ENCODE measurements at regions not wholly inside any gene's neighbourhood (a gene's known extent, or its start where the extent isn't known, plus 50 kb on each side); places are given as distances from the start of the nearest gene placed in this dataset.

DNA sequence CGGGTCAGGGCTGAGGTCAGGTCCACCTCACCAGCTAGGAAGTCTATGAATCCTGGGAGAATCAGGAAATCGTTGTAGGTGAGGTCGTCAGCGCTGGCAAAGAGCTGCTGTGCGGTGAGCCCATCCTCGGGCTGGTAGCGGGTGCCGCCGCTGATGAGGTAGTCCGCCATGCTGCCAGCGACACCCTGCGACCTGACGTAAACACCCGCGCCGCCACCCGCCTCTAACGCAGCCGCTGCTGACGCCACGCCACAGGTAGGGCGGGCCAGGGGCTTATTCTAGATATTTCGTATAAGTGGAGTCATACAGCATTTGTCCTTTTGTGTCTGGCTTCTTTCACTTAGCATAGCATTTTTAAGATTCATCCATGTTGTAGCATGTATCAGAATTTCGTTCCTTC lies 220.2 kb upstream of the ATP6AP2 start:
- H3K36me3 Mint-ChIP-seq = no peaks in the 10 kb centered on the region
- DNase-seq (no peak), ATAC-seq (ENCODE audit: low read depth in 2 of 2) (no peak)
- Histone ChIP-seq H3K27me3 (ENCODE audit: control insufficient read depth, insufficient read depth, low read length) (no peaks in the 10 kb centered on the region), H3K9me3 (ENCODE audit: control insufficient read depth in 2 of 2, low read length in 2 of 2) (peaks cover 0 to under 1% of the 10 kb centered on the region in 2 experiments), H3K36me3 (ENCODE audit: control insufficient read depth, insufficient read depth, low read length) (no peaks in the 10 kb centered on the region), H3K4me3 (ENCODE audit: low read depth, low read length) (no peak overlapping the region), H3K27ac (ENCODE audit: insufficient read depth, low read length, poor library complexity, severe bottlenecking) (no peak overlapping the region), H3K4me1 (ENCODE audit: control insufficient read depth, insufficient read depth, low read length, poor library complexity, severe bottlenecking) (no peaks in the 10 kb centered on the region)
- peaks cover 0 to 4% (median 0%) of the 10 kb centered on the region in 4 donors for H3K4me1 Mint-ChIP-seq
- peaks cover 0 to 6% (median 2%) of the 10 kb centered on the region in 7 donors for H3K9me3 Mint-ChIP-seq
- peaks cover 7% of the 10 kb centered on the region for H3K27me3 Mint-ChIP-seq
- no peak overlapping the region for H3K4me3 Mint-ChIP-seq
- no peak overlapping the region for H3K27ac Mint-ChIP-seq

DNA sequence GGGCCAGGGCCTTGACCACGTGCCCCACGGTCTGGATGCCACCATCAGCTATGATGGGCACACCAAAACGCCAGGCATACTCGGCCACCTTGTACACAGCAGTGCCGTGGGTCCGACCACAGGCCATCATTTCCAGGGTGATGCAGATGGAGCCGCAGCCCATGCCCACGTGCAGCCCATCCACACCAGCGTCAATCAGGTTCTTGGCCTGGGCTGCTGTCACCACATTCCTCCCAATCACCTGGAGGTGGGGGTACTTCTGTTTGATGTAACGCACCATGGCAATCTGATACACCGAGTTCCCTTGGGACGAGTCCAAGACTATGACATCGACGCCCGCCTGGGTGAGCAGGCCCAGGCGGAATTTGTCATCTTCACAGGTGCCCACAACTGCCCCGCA lies 221.2 kb upstream of the ATP6AP2 start:
- no peak for ATAC-seq (ENCODE audit: low read depth in 2 of 2)
- Histone ChIP-seq H3K27me3 (ENCODE audit: control insufficient read depth, insufficient read depth, low read length) (no peaks in the 10 kb centered on the region), H3K4me3 (ENCODE audit: low read depth, low read length) (no peak overlapping the region), H3K27ac (ENCODE audit: insufficient read depth, low read length, poor library complexity, severe bottlenecking) (no peak overlapping the region), H3K9me3 (ENCODE audit: control insufficient read depth in 2 of 2, low read length in 2 of 2) (no peaks in the 10 kb centered on the region), H3K4me1 (ENCODE audit: control insufficient read depth, insufficient read depth, low read length, poor library complexity, severe bottlenecking) (no peaks in the 10 kb centered on the region), H3K36me3 (ENCODE audit: control insufficient read depth, insufficient read depth, low read length) (no peaks in the 10 kb centered on the region)
- Mint-ChIP-seq H3K9me3 (peaks cover 0 to 2% (median 0%) of the 10 kb centered on the region in 7 donors), H3K4me3 (no peak overlapping the region), H3K27me3 (no peaks in the 10 kb centered on the region), H3K27ac (no peak overlapping the region), H3K4me1 (peaks cover 0 to 4% (median 0%) of the 10 kb centered on the region in 4 donors), H3K36me3 (no peaks in the 10 kb centered on the region)
- no peak for DNase-seq

DNA sequence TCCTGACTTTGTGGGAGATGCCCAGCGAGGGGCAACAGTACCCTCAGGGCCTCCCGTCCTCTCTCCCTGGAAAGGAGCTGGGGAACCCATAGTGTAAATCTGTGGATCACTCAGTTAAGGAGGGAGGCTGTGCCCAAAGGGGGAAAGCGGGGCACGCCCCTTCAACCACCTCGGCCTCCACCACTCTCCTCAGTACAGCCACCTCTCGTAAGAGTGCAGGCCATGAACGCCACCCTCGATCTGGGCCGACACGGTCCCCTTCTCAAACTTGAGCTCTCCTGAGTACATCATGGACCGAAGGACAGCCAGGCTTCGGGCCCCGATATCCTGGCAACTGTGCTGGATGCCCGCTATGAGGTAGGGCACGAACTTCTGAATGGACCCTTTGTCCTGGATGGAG lies 221.8 kb upstream of the ATP6AP2 start:
- no peak overlapping the region for H3K4me3 Mint-ChIP-seq
- H3K27ac Mint-ChIP-seq = no peak overlapping the region
- H3K9me3 ChIP-seq (ENCODE audit: control insufficient read depth in 2 of 2, low read length in 2 of 2) = no peaks in the 10 kb centered on the region
- no peak for DNase-seq
- H3K36me3 Mint-ChIP-seq = no peaks in the 10 kb centered on the region
- no peaks in the 10 kb centered on the region for H3K27me3 ChIP-seq (ENCODE audit: control insufficient read depth, insufficient read depth, low read length)
- H3K9me3 Mint-ChIP-seq = peaks cover 0 to 2% (median 0%) of the 10 kb centered on the region in 7 donors
- no peaks in the 10 kb centered on the region for H3K36me3 ChIP-seq (ENCODE audit: control insufficient read depth, insufficient read depth, low read length)
- no peaks in the 10 kb centered on the region for H3K4me1 ChIP-seq (ENCODE audit: control insufficient read depth, insufficient read depth, low read length, poor library complexity, severe bottlenecking)
- H3K27ac ChIP-seq (ENCODE audit: insufficient read depth, low read length, poor library complexity, severe bottlenecking) = no peak overlapping the region
- no peaks in the 10 kb centered on the region for H3K27me3 Mint-ChIP-seq
- H3K4me1 Mint-ChIP-seq = peaks cover 0 to 4% (median 0%) of the 10 kb centered on the region in 4 donors
- ATAC-seq (ENCODE audit: low read depth in 2 of 2) = no peak
- H3K4me3 ChIP-seq (ENCODE audit: low read depth, low read length) = no peak overlapping the region

DNA sequence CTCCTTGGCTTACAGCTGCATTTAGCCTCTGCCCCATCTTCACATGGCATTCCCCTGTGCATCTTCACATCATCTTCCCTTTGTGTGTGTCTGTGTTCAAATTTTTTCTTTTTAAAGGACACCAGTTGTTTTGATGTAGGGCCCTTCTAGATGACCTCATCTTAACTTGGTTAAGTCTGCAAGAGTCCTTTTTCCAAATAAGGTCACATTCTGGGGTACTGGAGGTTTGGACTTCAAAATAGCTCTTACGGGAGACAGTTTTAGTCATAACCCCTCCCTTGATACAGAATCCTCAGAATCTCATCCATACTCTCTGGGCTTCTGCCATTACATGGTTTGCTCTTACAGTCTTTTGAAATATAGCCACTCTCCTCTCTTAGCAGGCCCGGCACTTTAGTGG lies 231.5 kb upstream of the ATP6AP2 start:
- peaks cover 0 to 5% (median 0%) of the 10 kb centered on the region in 7 donors for H3K9me3 Mint-ChIP-seq
- Histone ChIP-seq H3K27ac (ENCODE audit: insufficient read depth, low read length, poor library complexity, severe bottlenecking) (no peak overlapping the region), H3K36me3 (ENCODE audit: control insufficient read depth, insufficient read depth, low read length) (no peaks in the 10 kb centered on the region), H3K4me3 (ENCODE audit: low read depth, low read length) (no peak overlapping the region), H3K4me1 (ENCODE audit: control insufficient read depth, insufficient read depth, low read length, poor library complexity, severe bottlenecking) (no peaks in the 10 kb centered on the region), H3K27me3 (ENCODE audit: control insufficient read depth, insufficient read depth, low read length) (no peaks in the 10 kb centered on the region), H3K9me3 (ENCODE audit: control insufficient read depth in 2 of 2, low read length in 2 of 2) (no peaks in the 10 kb centered on the region)
- no peaks in the 10 kb centered on the region for H3K36me3 Mint-ChIP-seq
- H3K4me3 Mint-ChIP-seq = no peak overlapping the region
- no peak for ATAC-seq (ENCODE audit: low read depth in 2 of 2)
- no peaks in the 10 kb centered on the region for H3K4me1 Mint-ChIP-seq
- H3K27ac Mint-ChIP-seq = no peak overlapping the region
- no peak for DNase-seq
- no peaks in the 10 kb centered on the region for H3K27me3 Mint-ChIP-seq

DNA sequence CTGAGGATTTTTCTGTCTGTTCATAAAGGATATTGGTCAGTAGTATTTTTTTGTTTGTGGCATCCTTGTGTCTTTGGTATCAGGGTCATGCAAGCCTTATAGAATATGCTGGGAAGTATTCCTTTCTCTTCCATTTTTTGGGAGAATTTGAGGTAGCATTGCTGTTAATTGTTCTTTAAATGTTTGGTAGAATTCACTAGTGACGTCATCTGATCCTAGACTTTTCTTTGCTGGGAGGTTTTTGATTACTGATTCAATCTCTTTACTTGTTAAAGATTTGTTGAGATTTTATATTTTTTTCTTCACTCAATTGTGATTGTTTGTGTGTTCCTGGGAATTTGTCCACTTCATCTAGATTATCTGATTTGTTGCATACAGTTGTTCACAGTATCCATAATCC lies 234.4 kb upstream of the ATP6AP2 start:
- Mint-ChIP-seq H3K4me3 (no peak overlapping the region), H3K36me3 (no peaks in the 10 kb centered on the region), H3K27ac (no peak overlapping the region), H3K27me3 (no peaks in the 10 kb centered on the region), H3K9me3 (peaks cover 0 to 5% (median 0%) of the 10 kb centered on the region in 7 donors), H3K4me1 (no peaks in the 10 kb centered on the region)
- ATAC-seq (ENCODE audit: low read depth in 2 of 2) (no peak), DNase-seq (no peak)
- Histone ChIP-seq H3K27me3 (ENCODE audit: control insufficient read depth, insufficient read depth, low read length) (no peaks in the 10 kb centered on the region), H3K4me1 (ENCODE audit: control insufficient read depth, insufficient read depth, low read length, poor library complexity, severe bottlenecking) (no peaks in the 10 kb centered on the region), H3K36me3 (ENCODE audit: control insufficient read depth, insufficient read depth, low read length) (no peaks in the 10 kb centered on the region), H3K9me3 (ENCODE audit: control insufficient read depth in 2 of 2, low read length in 2 of 2) (no peaks in the 10 kb centered on the region), H3K27ac (ENCODE audit: insufficient read depth, low read length, poor library complexity, severe bottlenecking) (no peak overlapping the region), H3K4me3 (ENCODE audit: low read depth, low read length) (no peak overlapping the region)

DNA sequence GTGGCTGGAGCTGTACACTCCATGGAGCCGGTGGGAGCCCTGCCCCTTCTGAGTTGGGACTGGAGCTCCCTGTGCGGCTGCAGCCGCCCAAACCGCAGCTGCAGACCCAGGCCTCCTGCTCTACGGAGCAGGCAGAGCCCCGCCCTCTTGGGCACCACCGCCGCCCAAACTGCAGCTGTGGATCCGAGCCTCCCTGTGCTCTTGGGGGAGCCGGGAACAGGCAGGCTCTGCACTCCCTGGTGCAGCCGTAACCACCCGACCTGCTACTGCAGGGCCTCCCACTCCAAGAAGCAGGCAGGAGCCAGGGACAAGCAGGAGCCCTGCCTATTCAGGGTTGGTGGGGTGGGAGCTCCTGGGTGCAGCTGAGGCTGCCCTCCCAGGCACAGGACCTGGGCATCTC lies 237.5 kb upstream of the ATP6AP2 start:
- H3K36me3 Mint-ChIP-seq = no peaks in the 10 kb centered on the region
- H3K4me1 Mint-ChIP-seq = no peaks in the 10 kb centered on the region
- no peak for ATAC-seq (ENCODE audit: low read depth in 2 of 2)
- Histone ChIP-seq H3K4me1 (ENCODE audit: control insufficient read depth, insufficient read depth, low read length, poor library complexity, severe bottlenecking) (no peaks in the 10 kb centered on the region), H3K36me3 (ENCODE audit: control insufficient read depth, insufficient read depth, low read length) (no peaks in the 10 kb centered on the region), H3K27ac (ENCODE audit: insufficient read depth, low read length, poor library complexity, severe bottlenecking) (no peak overlapping the region), H3K4me3 (ENCODE audit: low read depth, low read length) (no peak overlapping the region), H3K9me3 (ENCODE audit: control insufficient read depth in 2 of 2, low read length in 2 of 2) (no peaks in the 10 kb centered on the region), H3K27me3 (ENCODE audit: control insufficient read depth, insufficient read depth, low read length) (no peaks in the 10 kb centered on the region)
- DNase-seq = no peak
- H3K27me3 Mint-ChIP-seq = no peaks in the 10 kb centered on the region
- no peak overlapping the region for H3K4me3 Mint-ChIP-seq
- H3K27ac Mint-ChIP-seq = no peak overlapping the region
- H3K9me3 Mint-ChIP-seq = peaks cover 0 to 5% (median 0%) of the 10 kb centered on the region in 7 donors

DNA sequence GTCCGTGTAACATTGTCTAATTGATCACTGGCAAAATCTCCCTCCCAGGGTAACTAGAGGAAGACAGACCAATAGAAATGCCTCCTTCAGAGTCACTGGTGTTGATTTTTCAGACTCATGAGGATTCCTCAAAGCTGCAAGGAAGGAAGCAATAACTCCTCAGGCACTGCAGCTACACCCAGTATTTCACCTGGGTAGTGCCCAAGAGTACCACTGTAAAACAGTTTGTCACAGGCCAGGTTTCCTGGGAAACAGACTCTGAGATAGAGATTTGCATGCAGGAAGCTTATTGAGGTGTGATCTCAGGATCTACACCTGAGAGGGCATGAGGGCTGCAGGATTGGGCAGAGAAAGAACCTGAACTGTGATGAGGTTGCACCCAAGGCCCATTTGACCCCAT lies 240.7 kb upstream of the ATP6AP2 start:
- Mint-ChIP-seq H3K27ac (no peak overlapping the region), H3K9me3 (no peaks in the 10 kb centered on the region), H3K36me3 (no peaks in the 10 kb centered on the region), H3K27me3 (no peaks in the 10 kb centered on the region), H3K4me3 (no peak overlapping the region), H3K4me1 (peaks cover 0 to 4% (median 0%) of the 10 kb centered on the region in 4 donors)
- Histone ChIP-seq H3K9me3 (ENCODE audit: control insufficient read depth in 2 of 2, low read length in 2 of 2) (no peaks in the 10 kb centered on the region), H3K36me3 (ENCODE audit: control insufficient read depth, insufficient read depth, low read length) (no peaks in the 10 kb centered on the region), H3K27me3 (ENCODE audit: control insufficient read depth, insufficient read depth, low read length) (no peaks in the 10 kb centered on the region), H3K27ac (ENCODE audit: insufficient read depth, low read length, poor library complexity, severe bottlenecking) (no peak overlapping the region), H3K4me3 (ENCODE audit: low read depth, low read length) (no peak overlapping the region), H3K4me1 (ENCODE audit: control insufficient read depth, insufficient read depth, low read length, poor library complexity, severe bottlenecking) (no peaks in the 10 kb centered on the region)
- no peak for ATAC-seq (ENCODE audit: low read depth in 2 of 2)
- no peak for DNase-seq

DNA sequence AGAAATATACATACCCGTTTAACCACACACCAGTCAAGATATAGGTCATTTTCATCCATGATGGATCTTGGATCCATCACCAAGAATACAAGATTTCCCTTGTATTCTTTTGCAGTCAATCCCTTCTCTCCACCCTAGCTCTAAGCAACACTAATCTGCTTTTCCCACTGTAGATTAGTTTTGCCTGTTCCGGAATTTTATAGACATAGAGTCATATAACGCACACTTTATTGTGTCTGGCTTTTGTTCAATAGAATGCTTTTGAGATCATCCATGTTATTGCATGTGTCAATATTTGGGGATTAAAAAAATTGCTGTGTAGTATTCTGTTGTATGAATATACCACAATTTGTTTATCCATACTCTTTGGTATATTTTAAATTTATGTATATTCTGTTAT lies 235.6 kb upstream of the BCOR start:
- no peak overlapping the region for H3K27ac ChIP-seq (ENCODE audit: insufficient read depth, low read length, poor library complexity, severe bottlenecking)
- no peak overlapping the region for H3K4me3 ChIP-seq (ENCODE audit: low read depth, low read length)
- no peak overlapping the region for H3K27ac Mint-ChIP-seq
- no peak for DNase-seq
- H3K9me3 ChIP-seq (ENCODE audit: control insufficient read depth in 2 of 2, low read length in 2 of 2) = no peaks in the 10 kb centered on the region
- peaks cover 0 to 4% (median 3%) of the 10 kb centered on the region in 4 donors for H3K4me1 Mint-ChIP-seq
- peaks cover 0 to 8% (median 0%) of the 10 kb centered on the region in 7 donors for H3K9me3 Mint-ChIP-seq
- ATAC-seq (ENCODE audit: low read depth in 2 of 2) = no peak
- H3K27me3 Mint-ChIP-seq = no peaks in the 10 kb centered on the region
- no peaks in the 10 kb centered on the region for H3K27me3 ChIP-seq (ENCODE audit: control insufficient read depth, insufficient read depth, low read length)
- H3K36me3 Mint-ChIP-seq = no peaks in the 10 kb centered on the region
- no peak overlapping the region for H3K4me3 Mint-ChIP-seq
- H3K36me3 ChIP-seq (ENCODE audit: control insufficient read depth, insufficient read depth, low read length) = no peaks in the 10 kb centered on the region
- H3K4me1 ChIP-seq (ENCODE audit: control insufficient read depth, insufficient read depth, low read length, poor library complexity, severe bottlenecking) = no peaks in the 10 kb centered on the region

All from CD4-positive, CD25-positive, alpha-beta regulatory T cell (primary cell).